ENCODE measurements at regions not wholly inside any gene's neighbourhood (a gene's known extent, or its start where the extent isn't known, plus 50 kb on each side); places are given as distances from the start of the nearest gene placed in this dataset.

GRCh38 chr3:86173401-86173800, 817.5 kb downstream of the VGLL3 start:
- Histone ChIP-seq H3K4me1 (no peaks in the 10 kb centered on the region), H3K27me3 (no peaks in the 10 kb centered on the region), H3K9me3 (no peaks in the 10 kb centered on the region), H3K27ac (no peak overlapping the region), H3K36me3 (no peaks in the 10 kb centered on the region), H3K4me3 (no peak overlapping the region)
- no peak for DNase-seq
- no peak for TF ChIP-seq CTCF (IDR thresholded peaks at IDR 0.05)
- TF ChIP-seq POLR2A (IDR thresholded peaks at IDR 0.05) = no peak

DNA sequence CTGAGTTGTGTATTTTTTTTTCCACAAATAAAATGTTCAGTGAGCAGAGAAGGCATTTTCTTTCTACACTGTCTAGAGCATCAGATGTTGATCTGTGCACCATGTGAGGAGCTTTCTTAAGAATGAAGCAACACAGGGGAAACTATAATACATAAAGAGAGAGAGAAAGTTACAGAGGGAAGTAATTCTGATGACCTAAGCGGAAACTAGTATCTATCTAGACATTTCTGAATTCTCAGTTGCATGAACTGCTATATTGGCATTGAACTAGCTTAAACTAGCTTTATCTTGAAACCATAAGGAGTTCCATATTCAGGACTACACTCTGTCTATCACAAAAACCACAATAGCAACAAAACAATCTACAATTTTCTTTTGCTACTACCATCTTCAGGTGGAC, 822.4 kb downstream of the VGLL3 start:
- H3K4me1 ChIP-seq = no peaks in the 10 kb centered on the region
- no peak for DNase-seq
- no peaks in the 10 kb centered on the region for H3K9me3 ChIP-seq
- H3K4me3 ChIP-seq = no peak overlapping the region
- H3K36me3 ChIP-seq = no peaks in the 10 kb centered on the region
- H3K27ac ChIP-seq = no peak overlapping the region
- no peaks in the 10 kb centered on the region for H3K27me3 ChIP-seq
- TF ChIP-seq CTCF (IDR thresholded peaks at IDR 0.05) (no peak), POLR2A (IDR thresholded peaks at IDR 0.05) (no peak)

DNA sequence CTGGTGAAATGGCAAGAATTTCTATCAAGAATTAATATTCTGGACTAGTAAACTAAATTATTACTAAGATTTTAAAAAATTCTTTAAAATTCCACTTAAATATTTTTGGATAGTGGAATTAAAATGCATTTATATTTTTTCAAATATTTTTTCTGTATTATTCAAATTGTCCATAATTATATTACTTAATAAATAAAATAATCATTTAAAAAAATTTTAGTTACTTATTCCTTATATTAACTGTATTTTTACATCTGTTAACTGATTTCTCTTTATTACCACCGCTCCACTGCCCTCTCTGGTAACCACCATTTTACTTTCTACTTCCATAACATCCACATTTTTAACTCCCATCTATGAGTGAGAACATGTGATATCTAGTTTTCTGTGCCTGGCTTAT, 828.4 kb downstream of the VGLL3 start:
- Histone ChIP-seq H3K27me3 (no peaks in the 10 kb centered on the region), H3K36me3 (no peaks in the 10 kb centered on the region), H3K9me3 (no peaks in the 10 kb centered on the region), H3K4me3 (no peak overlapping the region), H3K4me1 (no peaks in the 10 kb centered on the region), H3K27ac (no peak overlapping the region)
- DNase-seq = no peak
- TF ChIP-seq POLR2A (IDR thresholded peaks at IDR 0.05) (no peak), CTCF (IDR thresholded peaks at IDR 0.05) (no peak)

- TF ChIP-seq CTCF (IDR thresholded peaks at IDR 0.05) (no peak), POLR2A (IDR thresholded peaks at IDR 0.05) (no peak)
- Histone ChIP-seq H3K36me3 (no peaks in the 10 kb centered on the region), H3K9me3 (no peaks in the 10 kb centered on the region), H3K27ac (no peak overlapping the region), H3K4me3 (no peak overlapping the region), H3K27me3 (no peaks in the 10 kb centered on the region), H3K4me1 (no peaks in the 10 kb centered on the region)
- no peak for DNase-seq
These were observed 829.5 kb downstream of the VGLL3 start for GRCh38 chr3:86161493-86161892.

GRCh38 chr3:86152620-86153019, 838.3 kb downstream of the VGLL3 start:
- H3K4me3 ChIP-seq = no peak overlapping the region
- TF ChIP-seq CTCF (IDR thresholded peaks at IDR 0.05) (no peak), POLR2A (IDR thresholded peaks at IDR 0.05) (no peak)
- no peaks in the 10 kb centered on the region for H3K27me3 ChIP-seq

DNA sequence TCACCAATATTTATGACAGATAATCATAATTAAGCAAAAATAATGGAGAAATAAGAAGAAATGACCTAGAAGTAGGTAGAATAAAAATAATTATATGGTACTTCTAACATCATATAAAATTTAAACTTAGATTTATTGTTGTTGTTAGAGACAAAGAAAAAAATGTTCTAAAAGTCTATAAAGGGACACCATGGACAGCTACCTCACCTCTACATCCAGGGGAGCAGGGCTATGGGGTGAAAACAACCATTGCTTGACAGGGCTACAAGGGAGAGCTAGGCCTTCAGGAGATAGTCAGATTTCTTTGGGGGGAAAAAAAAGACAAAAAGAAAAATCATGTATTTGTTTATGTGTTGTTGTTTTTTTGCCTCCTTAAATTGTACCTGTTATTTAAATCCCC, 841.9 kb downstream of the VGLL3 start:
- H3K36me3 ChIP-seq = no peaks in the 10 kb centered on the region
- H3K4me3 ChIP-seq = no peak overlapping the region
- no peak for DNase-seq
- H3K27me3 ChIP-seq = no peaks in the 10 kb centered on the region
- no peak for TF ChIP-seq CTCF (IDR thresholded peaks at IDR 0.05)
- no peak for TF ChIP-seq POLR2A (IDR thresholded peaks at IDR 0.05)
- H3K4me1 ChIP-seq = no peaks in the 10 kb centered on the region
- H3K27ac ChIP-seq = no peak overlapping the region
- H3K9me3 ChIP-seq = no peaks in the 10 kb centered on the region

More at GRCh38 chr3:86152620-86153019, 838.3 kb downstream of the VGLL3 start:
- Histone ChIP-seq H3K9me3 (no peaks in the 10 kb centered on the region), H3K36me3 (no peaks in the 10 kb centered on the region), H3K4me1 (no peaks in the 10 kb centered on the region), H3K27ac (no peak overlapping the region)
- DNase-seq = no peak

All from Peyer's patch (tissue), 4 donors.